ENCODE measurements at regions not wholly inside any gene's neighbourhood (a gene's known extent, or its start where the extent isn't known, plus 50 kb on each side); places are given as distances from the start of the nearest gene placed in this dataset.

- TF ChIP-seq CTCF (IDR thresholded peaks at IDR 0.05): no peak
These were observed 809.3 kb upstream of the CDH6 start for GRCh38 chr5:30384171-30384570.

GRCh38 chr5:30380228-30380627 is 813.3 kb upstream of the CDH6 start:
- no peak for TF ChIP-seq CTCF (IDR thresholded peaks at IDR 0.05)

GRCh38 chr5:30376848-30377247 is 816.6 kb upstream of the CDH6 start:
- no peak for TF ChIP-seq CTCF (IDR thresholded peaks at IDR 0.05)

GRCh38 chr5:30368064-30368463 is 825.4 kb upstream of the CDH6 start:
- TF ChIP-seq CTCF (IDR thresholded peaks at IDR 0.05): no peak

GRCh38 chr5:30357371-30357770 is 836.1 kb upstream of the CDH6 start:
- TF ChIP-seq CTCF (IDR thresholded peaks at IDR 0.05): no peak

GRCh38 chr5:30355675-30356074 is 837.8 kb upstream of the CDH6 start:
- TF ChIP-seq CTCF (IDR thresholded peaks at IDR 0.05): no peak

GRCh38 chr5:30347858-30348257 is 845.6 kb upstream of the CDH6 start:
- no peak for TF ChIP-seq CTCF (IDR thresholded peaks at IDR 0.05)

GRCh38 chr5:30343707-30344106 is 849.8 kb upstream of the CDH6 start:
- no peak for TF ChIP-seq CTCF (IDR thresholded peaks at IDR 0.05)
